H1 (cell line): ENCODE measurements at regions not wholly inside any gene's neighbourhood (a gene's known extent, or its start where the extent isn't known, plus 50 kb on each side); places are given as distances from the start of the nearest gene placed in this dataset.

Experiments
- CTCF ChIA-PET: fragments of 300-600 bp; sonication (Branson Sonifier 250); formaldehyde crosslinking; loops from one replicate; lab custom pipeline; 2021; ENCODE audit not compliant: partially characterized antibody; lab: Charles Lee
- POLR2A ChIA-PET: fragments of 300-600 bp; sonication (Branson Sonifier 250); formaldehyde crosslinking; loops from one replicate; lab custom pipeline; 2021; ENCODE audit warnings: inconsistent platforms; ENCODE audit not compliant: partially characterized antibody; lab: Charles Lee
- DNase-seq, 2 experiments: peaks; one replicate each; pipeline versions ENCODE4 v3.0.0 to v3.0.0-alpha.2; 2010 to 2022; ENCODE audit warnings: low spot score in 2 of 2, low read depth in 1 of 2, mixed read lengths in 1 of 2
- FAIRE-seq: peaks from 2 replicates; lab custom pipeline; 2011; peaks lifted over from hg19 to GRCh38; lab: Jason Lieb, UNC
- H2AFZ ChIP-seq: 2 replicates; pipeline ENCODE4 v1.8.1; 2012; ENCODE audit warnings: low read length, inconsistent platforms
- H2AK5ac ChIP-seq: 2 replicates; pipeline ENCODE4 v1.6.1; 2013; ENCODE audit warnings: low read depth, low read length
- H2BK120ac ChIP-seq: replicated peaks from 2 replicates; pipeline ENCODE3; 2013; ENCODE audit warnings: low read depth, low read length, inconsistent platforms
- H2BK12ac ChIP-seq: 2 replicates; pipeline ENCODE4 v1.6.1; 2013; ENCODE audit warnings: low read depth, low read length
- H2BK15ac ChIP-seq: 2 replicates; pipeline ENCODE4 v1.6.1; 2013; ENCODE audit warnings: low read length
- H2BK20ac ChIP-seq: 2 replicates; pipeline ENCODE4 v1.6.1; 2013; ENCODE audit warnings: low read length
- H2BK5ac ChIP-seq: 2 replicates; pipeline ENCODE4 v1.6.1; 2013; ENCODE audit warnings: low read depth, low read length
- H3K14ac ChIP-seq: 2 replicates; pipeline ENCODE4 v1.6.1; 2013; ENCODE audit warnings: inconsistent platforms; ENCODE audit not compliant: insufficient read length
- H3K18ac ChIP-seq: 2 replicates; pipeline ENCODE4 v1.6.1; 2013; ENCODE audit warnings: low read length; ENCODE audit errors: extremely low read depth
- H3K23ac ChIP-seq: 2 replicates; pipeline ENCODE4 v1.6.1; 2013; ENCODE audit warnings: inconsistent platforms; ENCODE audit not compliant: insufficient read length
- H3K23me2 ChIP-seq: 2 replicates; pipeline ENCODE4 v1.6.1; 2013; ENCODE audit warnings: low read depth, low read length
- H3K27ac ChIP-seq: 2 replicates; pipeline ENCODE4 v1.6.1; 2011; ENCODE audit warnings: low read depth, low read length, inconsistent platforms
- H3K27me3 ChIP-seq, 4 experiments: replicated peaks in 1 of 4; 1 replicate in 1 of 4; 2 replicates in 3 of 4; pipeline versions ENCODE4 v1.6.1 to v1.8.1; 2011 to 2013; ENCODE audit warnings: low read length in 3 of 4, mild to moderate bottlenecking in 3 of 4, inconsistent platforms in 2 of 4, mixed read lengths in 2 of 4, moderate library complexity in 1 of 4; ENCODE audit not compliant: control insufficient read depth in 3 of 4, insufficient read depth in 3 of 4; ENCODE audit errors: extremely low read depth in 1 of 4
- H3K36me3 ChIP-seq, 4 experiments: 2 replicates each; pipeline versions ENCODE4 v1.6.1 to v1.8.1; 2011 to 2013; ENCODE audit warnings: mild to moderate bottlenecking in 4 of 4, low read length in 3 of 4, moderate library complexity in 2 of 4, control low read depth in 1 of 4, inconsistent platforms in 1 of 4; ENCODE audit not compliant: insufficient read depth in 4 of 4, control insufficient read depth in 2 of 4
- H3K4ac ChIP-seq: replicated peaks from 2 replicates; pipeline ENCODE3; 2013; ENCODE audit warnings: low read length, low read depth, mixed read lengths, inconsistent platforms; ENCODE audit not compliant: insufficient read length
- H3K4me1 ChIP-seq, 4 experiments: replicated peaks in 1 of 4; 1 replicate in 1 of 4; 2 replicates in 3 of 4; pipeline versions ENCODE4 v1.6.1 to v1.8.1; 2011 to 2013; ENCODE audit warnings: low read length in 3 of 4, inconsistent platforms in 2 of 4, mixed read lengths in 1 of 4; ENCODE audit not compliant: insufficient read depth in 4 of 4, control insufficient read depth in 3 of 4
- H3K4me2 ChIP-seq, 2 experiments: 2 replicates each; pipeline versions ENCODE4 v1.6.1 to v1.8.1; 2011 to 2013; ENCODE audit warnings: low read depth in 2 of 2, low read length in 2 of 2, control low read depth in 1 of 2, inconsistent platforms in 1 of 2, mild to moderate bottlenecking in 1 of 2; ENCODE audit not compliant: insufficient read depth in 1 of 2
- H3K4me3 ChIP-seq, 4 experiments: fragments of 200-600, 300-600 bp in 1 of 4; sonication (generic), shearing (Covaris generic), sonication (Bioruptor Twin) in 1 of 4; 2 replicates each; pipeline versions ENCODE4 v1.5.1 to v1.8.1; 2011 to 2016; ENCODE audit warnings: low read length in 4 of 4, low read depth in 3 of 4, control low read depth in 2 of 4, inconsistent platforms in 2 of 4, mild to moderate bottlenecking in 2 of 4, mixed read lengths in 1 of 4, moderate library complexity in 1 of 4; ENCODE audit not compliant: insufficient read depth in 2 of 4; ENCODE audit errors: extremely low read depth in 1 of 4
- H3K56ac ChIP-seq: replicated peaks from 2 replicates; pipeline ENCODE3; 2013; ENCODE audit warnings: low read depth, mild to moderate bottlenecking, mixed read lengths, low read length, inconsistent platforms; ENCODE audit not compliant: insufficient read length
- H3K79me1 ChIP-seq: 2 replicates; pipeline ENCODE4 v1.6.1; 2013; ENCODE audit warnings: low read depth, low read length, control low read depth
- H3K79me2 ChIP-seq, 2 experiments: 2 replicates each; pipeline versions ENCODE4 v1.6.1 to v1.8.1; 2012 to 2013; ENCODE audit warnings: low read length in 2 of 2, mild to moderate bottlenecking in 2 of 2, inconsistent platforms in 1 of 2; ENCODE audit not compliant: insufficient read depth in 2 of 2, control insufficient read depth in 1 of 2
- H3K9ac ChIP-seq, 4 experiments: replicated peaks in 1 of 4; 1 replicate in 1 of 4; 2 replicates in 3 of 4; pipeline versions ENCODE4 v1.6.1 to v1.8.1; 2011 to 2013; ENCODE audit warnings: low read depth in 3 of 4, low read length in 3 of 4, control low read depth in 2 of 4, mild to moderate bottlenecking in 2 of 4, moderate library complexity in 2 of 4, inconsistent platforms in 1 of 4; ENCODE audit errors: extremely low read depth in 1 of 4
- H3K9me3 ChIP-seq, 2 experiments: 2 replicates each; pipeline versions ENCODE4 v1.6.1 to v1.8.1; 2012 to 2013; ENCODE audit warnings: mild to moderate bottlenecking in 2 of 2, moderate library complexity in 2 of 2, control low read depth in 1 of 2, inconsistent platforms in 1 of 2, low read depth in 1 of 2, low read length in 1 of 2, mixed read lengths in 1 of 2; ENCODE audit not compliant: insufficient read depth in 2 of 2
- H4K20me1 ChIP-seq, 2 experiments: replicated peaks in 1 of 2; 2 replicates each; pipeline versions ENCODE3 to v1.8.1; 2011 to 2013; ENCODE audit warnings: inconsistent platforms in 2 of 2, low read length in 2 of 2, mild to moderate bottlenecking in 1 of 2; ENCODE audit not compliant: insufficient read depth in 2 of 2, control insufficient read depth in 1 of 2
- H4K5ac ChIP-seq: 2 replicates; pipeline ENCODE4 v1.6.1; 2013; ENCODE audit warnings: low read length, low read depth, mixed read lengths, inconsistent platforms; ENCODE audit not compliant: insufficient read length
- H4K8ac ChIP-seq: 2 replicates; pipeline ENCODE4 v1.8.0; 2013; ENCODE audit warnings: mild to moderate bottlenecking, moderate library complexity, low read length, inconsistent platforms; ENCODE audit not compliant: insufficient read depth; ENCODE audit errors: extremely low read depth
- H4K91ac ChIP-seq: replicated peaks from 2 replicates; pipeline ENCODE3; 2013; ENCODE audit warnings: low read length, mixed read lengths, inconsistent platforms; ENCODE audit not compliant: insufficient read length
- GTF2F1 ChIP-seq: IDR thresholded peaks from 2 replicates; pipeline ENCODE4 v1.6.1; 2012; ENCODE audit warnings: low read depth, low read length, improper control_type of control experiment, borderline replicate concordance
- NRF1 ChIP-seq: IDR thresholded peaks from 2 replicates; pipeline ENCODE4 v1.6.1; 2011; ENCODE audit warnings: mild to moderate bottlenecking, low read depth, low read length, improper control_type of control experiment
- SIRT6 ChIP-seq: IDR thresholded peaks from one replicate; pipeline ENCODE4 v1.7.1; 2012; ENCODE audit warnings: low read length, inconsistent platforms
- WGBS, 2 experiments: shearing (Covaris generic) in 1 of 2; methylation state at CpG; one replicate each; pipeline versions ENCODE4 v1.1.6 to v1.1.7; 2013 to 2015; ENCODE audit warnings: low lambda C conversion rate in 2 of 2, mixed read lengths in 2 of 2, inconsistent platforms in 1 of 2, low coverage in 1 of 2, missing lambda C conversion rate in 1 of 2; ENCODE audit not compliant: insufficient replicate concordance in 2 of 2, insufficient coverage in 1 of 2, insufficient read length in 1 of 2; ENCODE audit errors: extremely low coverage in 1 of 2, missing lambda C conversion rate in 1 of 2; 5-methylcytosine and 5-hydroxymethylcytosine counted together

GRCh38 chr6:22949967-22950366, 380.6 kb downstream of the HDGFL1 start:
- H3K9me3 ChIP-seq = no peaks in the 10 kb centered on the region
- H3K79me1 ChIP-seq = no peaks in the 10 kb centered on the region
- DNase-seq = no peak
- no peak overlapping the region for H3K18ac ChIP-seq
- no peak overlapping the region for H4K5ac ChIP-seq
- no peak overlapping the region for H2AFZ ChIP-seq
- no peak overlapping the region for H3K9ac ChIP-seq
- ChIA-PET CTCF (interaction anchor here (1.0 kb wide), 1 partner anchor 44 kb away, joined by 3 read pairs; no protein-coding TSS in a partner anchor), POLR2A (no interaction called here)
- H3K4ac ChIP-seq = no peak overlapping the region
- no peak overlapping the region for H3K23ac ChIP-seq
- no peak for FAIRE-seq
- no peak overlapping the region for H2BK5ac ChIP-seq
- no peaks in the 10 kb centered on the region for H3K36me3 ChIP-seq
- no peak overlapping the region for H3K4me2 ChIP-seq
- no peaks in the 10 kb centered on the region for H3K27me3 ChIP-seq
- no peak overlapping the region for H3K56ac ChIP-seq
- H2BK120ac ChIP-seq = no peak overlapping the region
- H3K23me2 ChIP-seq = no peaks in the 10 kb centered on the region
- H3K4me3 ChIP-seq = no peak overlapping the region
- no peak overlapping the region for H3K14ac ChIP-seq
- no peaks in the 10 kb centered on the region for H4K20me1 ChIP-seq
- H4K91ac ChIP-seq = no peak overlapping the region
- H3K27ac ChIP-seq = no peak overlapping the region
- no peak overlapping the region for H2BK15ac ChIP-seq
- H2AK5ac ChIP-seq = no peak overlapping the region
- H3K4me1 ChIP-seq = no peaks in the 10 kb centered on the region
- no peak overlapping the region for H2BK20ac ChIP-seq
- H3K79me2 ChIP-seq = no peaks in the 10 kb centered on the region
- no peak overlapping the region for H2BK12ac ChIP-seq
- H4K8ac ChIP-seq = no peak overlapping the region
- WGBS, 2 experiments = 88% methylated on average over 1 of the region's 1 CpG; no CpG with 5 or more reads in 1 of the 2 experiments
- TF ChIP-seq SIRT6 (no peak), GTF2F1 (no peak), NRF1 (no peak)
